ENCODE measurements at regions not wholly inside any gene's neighbourhood (a gene's known extent, or its start where the extent isn't known, plus 50 kb on each side); places are given as distances from the start of the nearest gene placed in this dataset.

GRCh38 chr10:28785018-28785417 lies 107.7 kb downstream of the BAMBI start:
- DNase-seq, result no peak

- no peak for DNase-seq
These were observed 110.9 kb downstream of the BAMBI start for GRCh38 chr10:28788252-28788651.

GRCh38 chr10:28788762-28789161 lies 111.4 kb downstream of the BAMBI start:
- DNase-seq, result no peak

GRCh38 chr10:28790146-28790545 lies 112.8 kb downstream of the BAMBI start:
- DNase-seq, result no peak

- no peak for DNase-seq
These were observed 116.2 kb downstream of the BAMBI start for GRCh38 chr10:28793482-28793881.

- DNase-seq, result no peak
These were observed 117.7 kb downstream of the BAMBI start for GRCh38 chr10:28794986-28795385.

- peak; percentile 20 for DNase-seq
These were observed 119.5 kb downstream of the BAMBI start for GRCh38 chr10:28796606-28797512.

- DNase-seq, result no peak
These were observed 120.6 kb downstream of the BAMBI start for GRCh38 chr10:28797904-28798371.

- no peak for DNase-seq
These were observed 121.2 kb downstream of the BAMBI start for GRCh38 chr10:28798428-28798955.

- DNase-seq, result no peak
These were observed 121.6 kb downstream of the BAMBI start for GRCh38 chr10:28798964-28799363.

- DNase-seq, result no peak
These were observed 122.8 kb downstream of the BAMBI start for GRCh38 chr10:28800144-28800543.

- DNase-seq, result no peak
These were observed 123.9 kb downstream of the BAMBI start for GRCh38 chr10:28801247-28801646.

- no peak for DNase-seq
These were observed 124.5 kb downstream of the BAMBI start for GRCh38 chr10:28801869-28802268.

- DNase-seq, result no peak
These were observed 128.1 kb downstream of the BAMBI start for GRCh38 chr10:28805390-28805789.

- DNase-seq, result no peak
These were observed 129.2 kb downstream of the BAMBI start for GRCh38 chr10:28806488-28806941.

- no peak for DNase-seq
These were observed 129.8 kb downstream of the BAMBI start for GRCh38 chr10:28806951-28807759.

- no peak for DNase-seq
These were observed 130.7 kb downstream of the BAMBI start for GRCh38 chr10:28807760-28808613.

- DNase-seq, result no peak
These were observed 131.4 kb downstream of the BAMBI start for GRCh38 chr10:28808693-28809092.

- no peak for DNase-seq
These were observed 132.9 kb downstream of the BAMBI start for GRCh38 chr10:28810057-28810870.

GRCh38 chr10:28811639-28812349 lies 134.5 kb downstream of the BAMBI start:
- no peak for DNase-seq
